BJ (cell line): ENCODE measurements at regions not wholly inside any gene's neighbourhood (a gene's known extent, or its start where the extent isn't known, plus 50 kb on each side); places are given as distances from the start of the nearest gene placed in this dataset.
"Not testable (repeated sequence)": the region's sequence is repeated elsewhere in the genome, so short reads cannot be mapped to it uniquely, and the experiment has no call there.

Source experiments
- CTCF ChIA-PET: fragments of 350-600 bp; formaldehyde crosslinking; extraction: SDS; loops from one replicate; lab custom pipeline; 2021; ENCODE audit warnings: antibody characterized with exemption, inconsistent platforms; lab: Yijun Ruan, JAX
- POLR2A ChIA-PET: fragments of 300-600 bp; sonication (Branson Sonifier 250); formaldehyde crosslinking; extraction: SDS; loops from one replicate; lab custom pipeline; 2021; ENCODE audit warnings: antibody characterized with exemption; lab: Charles Lee
- DNase-seq: peaks from one replicate; pipeline ENCODE4 v3.0.0-alpha.2; 2011; ENCODE audit warnings: low read depth
- H3K27me3 ChIP-seq: 2 replicates; pipeline ENCODE4 v1.6.0; 2011; ENCODE audit warnings: low read length; ENCODE audit not compliant: control insufficient read depth, insufficient read depth
- H3K36me3 ChIP-seq: 2 replicates; pipeline ENCODE4 v1.5.1; 2011; ENCODE audit warnings: low read length; ENCODE audit not compliant: control insufficient read depth, insufficient read depth
- H3K4me3 ChIP-seq: 2 replicates; pipeline ENCODE4 v1.5.1; 2011; ENCODE audit warnings: low read depth, mild to moderate bottlenecking, control low read depth, low read length
- TF ChIP-seq, protein P1 (sequence below): IDR thresholded peaks from 2 replicates; pipeline ENCODE4 v1.5.1; 2011; ENCODE audit warnings: low read depth, mild to moderate bottlenecking, control low read depth, inconsistent platforms, low read length, moderate library complexity; ENCODE audit not compliant: insufficient read depth

DNA sequence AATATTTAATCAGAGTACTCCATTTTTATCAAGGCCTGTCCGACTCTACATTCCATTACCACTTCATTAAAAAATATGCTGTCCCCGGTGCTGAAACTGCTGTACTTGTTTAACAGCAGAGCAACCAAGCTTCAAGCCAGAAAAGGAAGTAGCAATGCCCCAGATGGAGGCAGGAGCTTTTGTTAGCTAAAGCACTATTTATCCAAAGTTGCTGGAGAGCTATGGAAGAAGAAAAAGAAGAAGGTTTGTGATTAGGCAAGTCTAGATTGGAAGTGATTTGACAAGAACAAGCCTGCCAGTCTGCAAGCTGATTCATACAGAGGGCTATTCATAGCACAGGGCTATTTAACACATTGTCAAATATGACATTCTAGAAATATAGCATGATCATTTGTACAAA lies 160.9 kb upstream of the SPTLC3 start:
- POLR2A ChIA-PET, result no interaction called here
- TF ChIP-seq, protein P1, sequence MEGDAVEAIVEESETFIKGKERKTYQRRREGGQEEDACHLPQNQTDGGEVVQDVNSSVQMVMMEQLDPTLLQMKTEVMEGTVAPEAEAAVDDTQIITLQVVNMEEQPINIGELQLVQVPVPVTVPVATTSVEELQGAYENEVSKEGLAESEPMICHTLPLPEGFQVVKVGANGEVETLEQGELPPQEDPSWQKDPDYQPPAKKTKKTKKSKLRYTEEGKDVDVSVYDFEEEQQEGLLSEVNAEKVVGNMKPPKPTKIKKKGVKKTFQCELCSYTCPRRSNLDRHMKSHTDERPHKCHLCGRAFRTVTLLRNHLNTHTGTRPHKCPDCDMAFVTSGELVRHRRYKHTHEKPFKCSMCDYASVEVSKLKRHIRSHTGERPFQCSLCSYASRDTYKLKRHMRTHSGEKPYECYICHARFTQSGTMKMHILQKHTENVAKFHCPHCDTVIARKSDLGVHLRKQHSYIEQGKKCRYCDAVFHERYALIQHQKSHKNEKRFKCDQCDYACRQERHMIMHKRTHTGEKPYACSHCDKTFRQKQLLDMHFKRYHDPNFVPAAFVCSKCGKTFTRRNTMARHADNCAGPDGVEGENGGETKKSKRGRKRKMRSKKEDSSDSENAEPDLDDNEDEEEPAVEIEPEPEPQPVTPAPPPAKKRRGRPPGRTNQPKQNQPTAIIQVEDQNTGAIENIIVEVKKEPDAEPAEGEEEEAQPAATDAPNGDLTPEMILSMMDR, result no peak
- no peaks in the 10 kb centered on the region for H3K36me3 ChIP-seq
- CTCF ChIA-PET, result interaction anchor here (0.6 kb wide), 1 partner anchor 406 kb away, joined by 3 read pairs; no protein-coding TSS in a partner anchor
- no peaks in the 10 kb centered on the region for H3K27me3 ChIP-seq
- DNase-seq, result no peak
- no peak overlapping the region for H3K4me3 ChIP-seq

DNA sequence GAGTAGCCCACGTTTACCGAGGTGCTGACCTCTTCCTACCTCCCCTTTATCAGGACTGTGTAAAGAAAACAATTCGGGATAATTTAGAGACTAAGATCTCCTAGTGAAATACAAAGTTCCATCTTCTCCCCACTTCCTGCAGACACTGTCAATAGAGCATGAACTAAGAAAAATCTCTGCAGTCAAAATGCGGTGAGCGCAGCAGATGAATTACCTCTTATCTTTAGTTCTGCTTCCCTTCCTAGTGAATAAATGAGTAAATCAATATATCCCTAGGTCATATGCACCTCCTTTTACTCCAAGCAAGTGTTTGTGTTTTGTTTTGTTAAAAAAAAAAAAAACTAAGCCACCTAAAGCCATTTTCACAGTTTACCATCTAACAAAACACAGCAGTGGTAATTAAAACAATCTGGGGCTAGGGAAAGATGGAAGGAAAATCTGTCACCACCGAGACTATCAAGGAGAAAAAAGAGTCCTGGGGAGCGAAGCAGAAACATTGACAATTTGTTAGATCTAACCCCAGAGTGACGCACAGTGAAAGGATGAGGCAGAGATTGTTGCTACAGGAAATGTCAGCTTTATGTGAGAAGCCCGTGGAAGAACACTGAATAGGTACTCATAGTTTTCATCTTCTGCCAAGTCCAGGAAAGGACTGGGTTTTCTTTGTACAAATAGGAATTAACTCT lies 159.4 kb upstream of the SPTLC3 start:
- ChIA-PET POLR2A (no interaction called here), CTCF (no interaction called here)

DNA sequence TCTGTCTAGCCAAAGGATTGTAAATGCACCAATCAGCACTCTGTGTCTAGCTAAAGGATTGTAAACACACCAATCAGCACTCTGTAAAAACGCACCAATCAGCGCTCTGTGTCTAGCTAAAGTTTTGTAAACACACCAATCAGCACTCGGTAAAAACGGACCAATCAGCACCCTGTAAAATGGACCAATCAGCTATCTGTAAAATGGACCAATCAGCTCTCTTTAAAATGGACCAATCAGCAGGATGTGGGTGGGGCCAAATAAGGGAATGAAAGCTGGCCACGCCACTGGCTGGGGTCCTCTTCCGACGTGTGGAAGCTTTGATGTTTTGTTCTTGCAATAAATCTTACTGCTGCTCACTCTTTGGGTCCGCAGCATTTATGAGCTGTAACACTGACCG lies 151.1 kb upstream of the SPTLC3 start:
- POLR2A ChIA-PET, H3K36me3 ChIP-seq, H3K27me3 ChIP-seq, CTCF ChIA-PET, DNase-seq, H3K4me3 ChIP-seq: not testable (repeated sequence)

More for the DNA sequence above, 159.4 kb upstream of the SPTLC3 start:
- H3K27me3 ChIP-seq, result no peaks in the 10 kb centered on the region
- no peak for DNase-seq
- H3K4me3 ChIP-seq, result no peak overlapping the region
- H3K36me3 ChIP-seq, result no peaks in the 10 kb centered on the region
- TF ChIP-seq, protein P1, result no peak

DNA sequence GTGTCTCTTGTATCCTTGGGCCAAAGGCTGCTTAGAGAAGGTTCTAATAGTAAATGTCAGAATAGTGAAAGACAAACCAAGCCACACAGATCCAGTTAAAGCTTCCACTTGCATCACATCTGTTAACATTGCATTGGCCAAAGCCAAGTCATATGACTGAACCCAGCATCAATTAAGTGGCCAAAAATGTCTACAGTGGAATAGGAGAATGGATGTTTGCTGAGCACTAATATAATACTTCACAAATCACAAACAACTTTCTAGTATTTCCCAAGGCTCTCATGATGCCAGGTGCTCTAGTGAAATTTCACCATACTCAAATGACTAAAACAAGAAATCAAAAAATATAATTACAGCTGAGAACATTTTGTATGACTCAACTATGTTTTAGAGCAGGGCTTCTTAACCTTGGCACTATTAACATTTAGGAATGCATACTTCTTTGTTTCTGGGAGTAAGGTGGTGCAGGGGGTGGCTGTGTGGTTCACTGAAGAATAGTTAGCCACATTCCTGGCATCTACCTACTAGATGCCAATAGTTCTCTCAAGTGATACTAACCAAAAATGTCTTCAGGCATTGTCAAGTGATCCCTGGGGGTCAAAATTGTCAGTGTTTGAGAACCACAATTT lies 148.0 kb upstream of the SPTLC3 start:
- TF ChIP-seq, protein P1, result no peak
- H3K4me3 ChIP-seq, result no peak overlapping the region
- ChIA-PET CTCF (no interaction called here), POLR2A (no interaction called here)
- no peak for DNase-seq
- H3K27me3 ChIP-seq, result no peaks in the 10 kb centered on the region
- no peaks in the 10 kb centered on the region for H3K36me3 ChIP-seq

DNA sequence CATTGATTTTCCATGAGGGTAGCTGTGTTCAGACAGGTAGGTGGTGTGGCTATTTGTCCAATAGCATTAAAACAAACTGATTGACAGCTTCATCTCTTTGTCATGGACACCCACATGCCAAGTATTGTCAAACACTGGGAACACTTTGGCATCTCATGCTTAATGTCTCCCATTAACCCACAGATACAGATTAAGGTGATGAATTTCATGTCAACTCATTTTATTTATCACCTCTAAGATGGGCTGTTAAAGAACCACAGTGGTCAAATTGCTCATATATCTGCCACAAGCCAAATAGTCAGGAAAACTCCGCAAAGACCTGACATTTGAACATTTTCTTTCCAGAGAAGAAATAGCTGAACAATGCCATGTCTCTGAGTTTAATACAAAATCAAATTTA lies 139.1 kb upstream of the SPTLC3 start:
- DNase-seq, result no peak
- Histone ChIP-seq H3K36me3 (no peaks in the 10 kb centered on the region), H3K4me3 (no peak overlapping the region), H3K27me3 (no peaks in the 10 kb centered on the region)
- TF ChIP-seq, protein P1, result no peak
- POLR2A ChIA-PET, result no interaction called here
- CTCF ChIA-PET, result no interaction called here

DNA sequence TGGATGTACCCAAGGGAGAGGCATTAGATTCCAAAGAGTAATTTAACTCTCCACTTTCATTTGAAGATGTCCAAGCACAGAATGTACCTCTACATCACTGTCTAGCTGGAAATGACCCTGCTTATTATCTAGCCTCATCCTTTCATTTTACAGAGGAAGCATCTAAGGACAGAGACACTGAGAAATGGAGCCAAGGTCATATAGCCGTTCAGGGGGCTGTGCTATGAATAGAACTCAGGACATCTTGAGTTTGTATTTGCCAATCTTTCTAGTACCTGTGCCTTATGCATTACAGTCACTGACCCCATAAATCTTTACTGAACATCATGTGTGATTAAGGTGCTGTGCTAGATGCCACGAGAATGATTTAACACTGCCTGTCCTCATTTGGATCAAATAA lies 138.2 kb upstream of the SPTLC3 start:
- TF ChIP-seq, protein P1, result no peak
- POLR2A ChIA-PET, result no interaction called here
- CTCF ChIA-PET, result no interaction called here

More for the DNA sequence above, 138.2 kb upstream of the SPTLC3 start:
- Histone ChIP-seq H3K4me3 (no peak overlapping the region), H3K27me3 (no peaks in the 10 kb centered on the region), H3K36me3 (no peaks in the 10 kb centered on the region)
- DNase-seq, result no peak
